ENCODE measurements at regions not wholly inside any gene's neighbourhood (a gene's known extent, or its start where the extent isn't known, plus 50 kb on each side); places are given as distances from the start of the nearest gene placed in this dataset.

DNA sequence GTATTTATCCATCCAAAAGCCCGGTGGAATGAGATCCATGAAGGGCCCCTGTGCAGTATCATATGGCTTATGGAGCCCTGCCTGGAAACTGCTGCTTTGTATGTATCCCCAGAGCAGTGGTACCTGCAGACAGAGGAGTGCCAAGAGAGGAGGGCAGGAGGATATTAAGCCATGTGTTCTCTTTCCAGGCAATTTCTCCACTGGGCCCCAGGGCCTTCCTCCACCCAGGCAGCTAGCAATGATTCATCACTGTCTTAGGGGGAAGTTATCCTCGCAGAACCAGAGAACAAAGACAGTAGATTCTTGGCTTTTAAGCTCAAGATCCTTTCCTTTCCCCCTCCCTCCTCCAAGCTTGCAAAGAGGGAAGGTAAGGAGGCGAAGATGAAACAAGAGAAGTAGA is 98.1 kb downstream of the LRRC30 start:
- H3K4me1 ChIP-seq (ENCODE audit: control insufficient read depth in 1 of 2, low read depth in 2 of 2) = no peaks in the 10 kb centered on the region
- DNase-seq (ENCODE audit: low spot score) = no peak

DNA sequence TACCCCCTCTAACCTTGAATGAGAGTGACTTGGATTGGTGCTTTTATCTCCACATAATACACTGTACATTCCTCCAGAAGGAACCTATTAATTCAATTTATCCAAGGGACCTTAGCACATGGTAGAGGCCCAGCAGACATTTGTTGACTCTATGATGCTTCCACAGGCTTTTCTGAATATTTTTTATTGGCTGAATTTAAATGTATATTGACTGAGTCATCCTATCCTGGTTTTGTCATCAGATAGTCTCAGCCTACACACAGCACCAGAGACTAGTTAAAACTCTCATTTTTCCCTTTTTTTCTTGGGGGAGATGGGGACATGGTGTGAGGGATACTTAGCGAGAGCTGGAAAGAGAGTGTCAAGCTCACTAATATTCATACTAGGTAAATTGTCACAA is 101.6 kb downstream of the LRRC30 start:
- DNase-seq (ENCODE audit: low spot score) = no peak
- no peak for ATAC-seq (ENCODE audit: insufficient number of reproducible peaks, low FRiP score, low read depth)
- TF ChIP-seq, protein P1, sequence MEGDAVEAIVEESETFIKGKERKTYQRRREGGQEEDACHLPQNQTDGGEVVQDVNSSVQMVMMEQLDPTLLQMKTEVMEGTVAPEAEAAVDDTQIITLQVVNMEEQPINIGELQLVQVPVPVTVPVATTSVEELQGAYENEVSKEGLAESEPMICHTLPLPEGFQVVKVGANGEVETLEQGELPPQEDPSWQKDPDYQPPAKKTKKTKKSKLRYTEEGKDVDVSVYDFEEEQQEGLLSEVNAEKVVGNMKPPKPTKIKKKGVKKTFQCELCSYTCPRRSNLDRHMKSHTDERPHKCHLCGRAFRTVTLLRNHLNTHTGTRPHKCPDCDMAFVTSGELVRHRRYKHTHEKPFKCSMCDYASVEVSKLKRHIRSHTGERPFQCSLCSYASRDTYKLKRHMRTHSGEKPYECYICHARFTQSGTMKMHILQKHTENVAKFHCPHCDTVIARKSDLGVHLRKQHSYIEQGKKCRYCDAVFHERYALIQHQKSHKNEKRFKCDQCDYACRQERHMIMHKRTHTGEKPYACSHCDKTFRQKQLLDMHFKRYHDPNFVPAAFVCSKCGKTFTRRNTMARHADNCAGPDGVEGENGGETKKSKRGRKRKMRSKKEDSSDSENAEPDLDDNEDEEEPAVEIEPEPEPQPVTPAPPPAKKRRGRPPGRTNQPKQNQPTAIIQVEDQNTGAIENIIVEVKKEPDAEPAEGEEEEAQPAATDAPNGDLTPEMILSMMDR (IDR thresholded peaks at IDR 0.05) = no peak
- Histone ChIP-seq H3K9me3 (no peaks in the 10 kb centered on the region), H3K4me3 (no peak overlapping the region), H3K27ac (no peak overlapping the region), H3K4me1 (ENCODE audit: control insufficient read depth in 1 of 2, low read depth in 2 of 2) (no peaks in the 10 kb centered on the region), H3K27me3 (replicated peaks; ENCODE audit: insufficient read depth) (no peaks in the 10 kb centered on the region), H3K36me3 (no peaks in the 10 kb centered on the region)

More for the DNA sequence above, 98.1 kb downstream of the LRRC30 start:
- H3K36me3 ChIP-seq = no peaks in the 10 kb centered on the region
- H3K9me3 ChIP-seq = no peaks in the 10 kb centered on the region
- no peak for ATAC-seq (ENCODE audit: insufficient number of reproducible peaks, low FRiP score, low read depth)
- no peak overlapping the region for H3K27ac ChIP-seq
- H3K4me3 ChIP-seq = no peak overlapping the region
- TF ChIP-seq, protein P1 (IDR thresholded peaks at IDR 0.05) = no peak
- H3K27me3 ChIP-seq (replicated peaks; ENCODE audit: insufficient read depth) = no peaks in the 10 kb centered on the region

DNA sequence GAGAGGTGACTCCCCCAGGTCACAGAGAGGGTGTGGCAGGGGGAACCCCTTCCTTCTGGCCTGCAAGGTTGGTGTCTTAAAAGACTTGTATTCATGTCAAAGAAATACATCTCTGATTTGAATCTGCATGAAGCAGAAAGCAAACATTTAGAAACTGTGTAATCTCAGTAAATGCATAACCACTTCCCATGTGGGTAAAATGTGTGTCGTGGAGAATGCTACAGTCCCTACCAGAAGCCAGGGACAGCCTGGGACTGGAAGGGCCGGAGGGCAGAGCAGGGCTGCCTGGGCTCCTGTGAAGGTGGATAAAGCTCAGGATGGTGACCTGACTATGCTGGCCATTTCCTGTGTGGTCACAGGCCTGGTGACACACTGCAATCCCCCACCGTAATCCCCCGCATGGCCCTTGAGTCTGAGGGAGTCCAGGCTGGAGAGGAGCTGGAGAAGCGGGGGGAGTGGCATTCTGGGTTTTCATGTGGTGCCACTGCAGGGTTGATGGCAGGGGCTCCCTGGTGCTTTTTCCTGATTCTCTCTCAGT is 102.2 kb downstream of the LRRC30 start:
- Histone ChIP-seq H3K4me3 (no peak overlapping the region), H3K36me3 (no peaks in the 10 kb centered on the region), H3K9me3 (no peaks in the 10 kb centered on the region), H3K27ac (no peak overlapping the region), H3K27me3 (replicated peaks; ENCODE audit: insufficient read depth) (no peaks in the 10 kb centered on the region), H3K4me1 (ENCODE audit: control insufficient read depth in 1 of 2, low read depth in 2 of 2) (no peaks in the 10 kb centered on the region)
- TF ChIP-seq, protein P1 (IDR thresholded peaks at IDR 0.05) = no peak
- no peak for DNase-seq (ENCODE audit: low spot score)
- no peak for ATAC-seq (ENCODE audit: insufficient number of reproducible peaks, low FRiP score, low read depth)

DNA sequence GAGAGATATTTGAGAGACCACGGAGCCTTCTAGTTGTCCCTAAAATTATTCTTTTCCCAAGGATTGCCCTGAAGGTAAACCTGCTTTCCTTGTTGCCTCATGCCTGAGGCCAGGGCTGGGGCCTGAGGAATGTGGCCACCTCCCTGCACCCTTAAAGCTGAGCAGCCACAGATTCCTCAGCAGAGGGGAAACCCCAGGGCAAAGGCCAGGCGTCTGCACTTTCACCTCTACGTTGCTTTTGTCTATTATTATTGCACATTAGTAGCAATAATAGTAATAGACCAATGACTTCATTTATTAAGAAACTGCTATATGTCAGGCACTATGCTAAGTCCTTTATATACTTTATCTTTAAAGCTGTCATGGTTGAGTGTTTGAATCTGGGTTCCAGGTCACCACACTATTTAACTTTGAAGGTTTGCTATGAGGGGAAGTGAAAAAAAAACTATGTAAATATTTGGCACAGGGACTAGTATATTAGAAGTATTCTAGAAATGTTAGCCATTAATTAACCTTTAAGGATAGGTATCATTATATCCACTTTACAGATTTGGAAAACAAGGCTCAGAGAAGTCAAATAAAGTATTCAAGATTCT is 104.2 kb downstream of the LRRC30 start:
- TF ChIP-seq, protein P1 (IDR thresholded peaks at IDR 0.05) = no peak
- no peak overlapping the region for H3K27ac ChIP-seq
- H3K36me3 ChIP-seq = no peaks in the 10 kb centered on the region
- no peaks in the 10 kb centered on the region for H3K27me3 ChIP-seq (replicated peaks; ENCODE audit: insufficient read depth)
- H3K4me1 ChIP-seq (ENCODE audit: control insufficient read depth in 1 of 2, low read depth in 2 of 2) = no peaks in the 10 kb centered on the region
- no peak overlapping the region for H3K4me3 ChIP-seq
- H3K9me3 ChIP-seq = no peaks in the 10 kb centered on the region
- ATAC-seq (ENCODE audit: insufficient number of reproducible peaks, low FRiP score, low read depth) (no peak), DNase-seq (ENCODE audit: low spot score) (no peak)

DNA sequence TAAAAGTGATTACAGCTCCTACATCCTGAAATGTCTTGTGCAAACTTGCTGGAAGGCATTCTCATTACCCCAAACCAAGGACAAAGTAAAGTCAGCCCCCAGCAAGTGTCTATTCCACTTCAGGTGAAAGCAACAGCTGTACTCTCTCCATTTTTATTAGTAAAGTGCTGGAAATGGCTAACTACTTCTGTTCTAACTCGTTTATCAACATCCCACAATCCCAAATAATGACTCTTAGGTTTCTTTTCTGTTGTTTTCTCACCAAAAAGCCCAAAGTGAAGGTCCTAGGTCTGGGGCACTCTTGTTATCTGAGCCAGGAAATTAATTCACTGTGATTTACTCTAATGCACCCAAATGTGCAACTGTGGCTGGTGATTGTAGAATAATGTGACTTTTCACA is 105.7 kb downstream of the LRRC30 start:
- H3K4me3 ChIP-seq = no peak overlapping the region
- H3K27ac ChIP-seq = no peak overlapping the region
- TF ChIP-seq, protein P1 (IDR thresholded peaks at IDR 0.05) = no peak
- H3K27me3 ChIP-seq (replicated peaks; ENCODE audit: insufficient read depth) = no peaks in the 10 kb centered on the region
- ATAC-seq (ENCODE audit: insufficient number of reproducible peaks, low FRiP score, low read depth) (no peak), DNase-seq (ENCODE audit: low spot score) (no peak)
- H3K9me3 ChIP-seq = no peaks in the 10 kb centered on the region
- H3K4me1 ChIP-seq (ENCODE audit: control insufficient read depth in 1 of 2, low read depth in 2 of 2) = no peaks in the 10 kb centered on the region
- H3K36me3 ChIP-seq = no peaks in the 10 kb centered on the region

Measured in thoracic aorta (tissue), 2 donors.